SU-DHL-6 (cell line): ENCODE measurements at regions not wholly inside any gene's neighbourhood (a gene's known extent, or its start where the extent isn't known, plus 50 kb on each side); places are given as distances from the start of the nearest gene placed in this dataset.

Source experiments
- CTCF ChIP-seq: fragments of 200-600 bp; sonication (generic); IDR thresholded peaks from one replicate; pipeline ENCODE4 v1.5.1; 2017; ENCODE audit warnings: antibody characterized with exemption, mild to moderate bottlenecking, low read length, moderate library complexity; ENCODE audit not compliant: insufficient read depth, poor library complexity, severe bottlenecking
- EZH2phosphoT487 ChIP-seq: fragments of 200-600 bp; sonication (generic), shearing (Covaris generic); conservative IDR thresholded peaks from 2 replicates; pipeline ENCODE4 v1.6.1; 2018; ENCODE audit warnings: mild to moderate bottlenecking, antibody characterized with exemption, low read length, moderate library complexity, mixed read lengths

GRCh38 chr7:3105856-3106255, 62.2 kb upstream of the CARD11 start:
- TF ChIP-seq CTCF (no peak), EZH2phosphoT487 (no peak)
